H9 (cell line): ENCODE measurements at regions not wholly inside any gene's neighbourhood (a gene's known extent, or its start where the extent isn't known, plus 50 kb on each side); places are given as distances from the start of the nearest gene placed in this dataset.

Experiments
- DNase-seq: peaks from one replicate; pipeline ENCODE4 v3.0.0-alpha.2; 2017
- H2AFZ ChIP-seq: one replicate; pipeline ENCODE4 v1.6.1; 2013; ENCODE audit warnings: mild to moderate bottlenecking, low read length, control low read depth, moderate library complexity
- H2AK5ac ChIP-seq: 2 replicates; pipeline ENCODE4 v1.6.1; 2013; ENCODE audit warnings: low read length, control low read depth, mixed read lengths; ENCODE audit not compliant: insufficient read length
- H2BK120ac ChIP-seq: one replicate; pipeline ENCODE4 v1.6.1; 2013; ENCODE audit warnings: low read depth, mild to moderate bottlenecking, low read length, control low read depth, inconsistent platforms; ENCODE audit not compliant: poor library complexity, severe bottlenecking
- H2BK12ac ChIP-seq: 2 replicates; pipeline ENCODE4 v1.6.1; 2013; ENCODE audit warnings: low read length, control low read depth, mixed read lengths, low read depth; ENCODE audit not compliant: insufficient read length
- H2BK15ac ChIP-seq: 2 replicates; pipeline ENCODE4 v1.6.1; 2013; ENCODE audit warnings: low read depth, low read length, control low read depth
- H2BK20ac ChIP-seq: one replicate; pipeline ENCODE4 v1.6.1; 2013; ENCODE audit warnings: low read depth, mild to moderate bottlenecking, low read length, control low read depth, inconsistent platforms; ENCODE audit not compliant: poor library complexity, severe bottlenecking
- H2BK5ac ChIP-seq: 2 replicates; pipeline ENCODE4 v1.6.1; 2013; ENCODE audit warnings: low read length, control low read depth, mixed read lengths; ENCODE audit not compliant: insufficient read length
- H3K14ac ChIP-seq: 2 replicates; pipeline ENCODE4 v1.6.1; 2013; ENCODE audit warnings: low read length, control low read depth; ENCODE audit not compliant: insufficient read depth
- H3K18ac ChIP-seq: 2 replicates; pipeline ENCODE4 v1.6.1; 2013; ENCODE audit warnings: low read depth, mild to moderate bottlenecking, mixed read lengths, low read length, control low read depth; ENCODE audit not compliant: insufficient read length
- H3K23ac ChIP-seq: 2 replicates; pipeline ENCODE4 v1.6.1; 2013; ENCODE audit warnings: low read length, control low read depth, mixed read lengths, low read depth; ENCODE audit not compliant: insufficient read length
- H3K23me2 ChIP-seq: 2 replicates; pipeline ENCODE4 v1.6.1; 2013; ENCODE audit warnings: low read depth, mild to moderate bottlenecking, mixed read lengths, low read length, control low read depth; ENCODE audit not compliant: insufficient read length, poor library complexity, severe bottlenecking
- H3K27ac ChIP-seq: 2 replicates; pipeline ENCODE4 v1.5.1; 2013; ENCODE audit warnings: low read length, control low read depth, mixed read lengths, low read depth; ENCODE audit not compliant: insufficient read length
- H3K27me3 ChIP-seq: 2 replicates; pipeline ENCODE4 v1.6.1; 2013; ENCODE audit warnings: low read length, control low read depth, inconsistent platforms; ENCODE audit not compliant: insufficient read depth
- H3K4ac ChIP-seq: 2 replicates; pipeline ENCODE4 v1.6.1; 2013; ENCODE audit warnings: low read depth, mild to moderate bottlenecking, control low read depth, inconsistent platforms, low read length, moderate library complexity
- H3K4me1 ChIP-seq: 2 replicates; pipeline ENCODE4 v1.6.1; 2013; ENCODE audit warnings: low read length, control low read depth, inconsistent platforms; ENCODE audit not compliant: insufficient read depth
- H3K4me2 ChIP-seq: 2 replicates; pipeline ENCODE4 v1.6.1; 2013; ENCODE audit warnings: low read length, control low read depth, mixed read lengths; ENCODE audit not compliant: insufficient read length, insufficient read depth
- H3K56ac ChIP-seq: 2 replicates; pipeline ENCODE4 v1.6.1; 2013; ENCODE audit warnings: low read depth, mild to moderate bottlenecking, mixed read lengths, low read length, control low read depth; ENCODE audit not compliant: insufficient read length
- H3K79me1 ChIP-seq: 2 replicates; pipeline ENCODE4 v1.6.1; 2013; ENCODE audit warnings: low read depth, mild to moderate bottlenecking, moderate library complexity, low read length, control low read depth, inconsistent platforms; ENCODE audit not compliant: insufficient read depth, poor library complexity, severe bottlenecking
- H3K79me2 ChIP-seq: 2 replicates; pipeline ENCODE4 v1.6.1; 2013; ENCODE audit warnings: low read length, control low read depth, inconsistent platforms; ENCODE audit not compliant: insufficient read depth
- H3K9ac ChIP-seq: 2 replicates; pipeline ENCODE4 v1.6.1; 2013; ENCODE audit warnings: low read length, control low read depth, mixed read lengths; ENCODE audit not compliant: insufficient read length; ENCODE audit errors: extremely low read depth
- H3K9me3 ChIP-seq: one replicate; pipeline ENCODE4 v1.6.1; 2013; ENCODE audit warnings: low read depth, low read length, inconsistent platforms; ENCODE audit not compliant: control insufficient read depth
- H3T11ph ChIP-seq: one replicate; pipeline ENCODE4 v1.6.1; 2013; ENCODE audit warnings: mild to moderate bottlenecking, low read length, control low read depth, inconsistent platforms
- H4K20me1 ChIP-seq: one replicate; pipeline ENCODE4 v1.6.1; 2013; ENCODE audit not compliant: control insufficient read depth, insufficient read length, insufficient read depth
- H4K5ac ChIP-seq: 2 replicates; pipeline ENCODE4 v1.6.1; 2013; ENCODE audit warnings: low read depth, mild to moderate bottlenecking, mixed read lengths, low read length, control low read depth; ENCODE audit not compliant: insufficient read length
- H4K8ac ChIP-seq: replicated peaks from 2 replicates; pipeline ENCODE4 v1.6.1; 2013; ENCODE audit warnings: low read length, control low read depth, mixed read lengths, low read depth; ENCODE audit not compliant: insufficient read length
- H4K91ac ChIP-seq: 2 replicates; pipeline ENCODE4 v1.6.1; 2013; ENCODE audit warnings: low read depth, mild to moderate bottlenecking, moderate library complexity, mixed read lengths, low read length, control low read depth; ENCODE audit not compliant: insufficient read length
- H3K27ac Mint-ChIP-seq, 3 experiments: 2 replicates in 2 of 3; 3 replicates in 1 of 3; pipeline ENCODE4 v1.8.0; 2020 to 2021; ENCODE audit warnings: mixed read lengths in 3 of 3, mild to moderate bottlenecking in 1 of 3, moderate library complexity in 1 of 3
- H3K27me3 Mint-ChIP-seq: 2 replicates; pipeline ENCODE4 v1.8.0; 2021; ENCODE audit warnings: low read depth, mild to moderate bottlenecking, moderate library complexity, mixed read lengths
- H3K36me3 Mint-ChIP-seq, 3 experiments: 2 replicates in 2 of 3; 3 replicates in 1 of 3; pipeline ENCODE4 v1.8.0; 2020 to 2021; ENCODE audit warnings: low read depth in 3 of 3, mixed read lengths in 3 of 3; ENCODE audit not compliant: insufficient read depth in 1 of 3
- H3K4me1 Mint-ChIP-seq, 2 experiments: 2 replicates each; pipeline ENCODE4 v1.8.0; 2020; ENCODE audit warnings: mixed read lengths in 2 of 2
- H3K4me3 Mint-ChIP-seq, 2 experiments: 2 replicates in 1 of 2; 3 replicates in 1 of 2; pipeline ENCODE4 v1.8.0; 2020 to 2021; ENCODE audit warnings: mild to moderate bottlenecking in 2 of 2, mixed read lengths in 2 of 2, moderate library complexity in 1 of 2
- H3K9me3 Mint-ChIP-seq, 2 experiments: 2 replicates in 1 of 2; 3 replicates in 1 of 2; pipeline ENCODE4 v1.8.0; 2020; ENCODE audit warnings: mild to moderate bottlenecking in 2 of 2, mixed read lengths in 2 of 2, moderate library complexity in 1 of 2
- CTCF ChIP-seq: fragments of 200-600 bp; sonication (generic); conservative IDR thresholded peaks from 3 replicates; pipeline ENCODE4 v1.8.0; 2021; ENCODE audit warnings: antibody characterized with exemption, mild to moderate bottlenecking
- WGBS: extraction: QIAGEN DNeasy Blood & Tissue Kit; methylation state at CpG from one replicate; pipeline ENCODE4 v1.1.7; 2013; ENCODE audit warnings: missing lambda C conversion rate, low lambda C conversion rate, mixed read lengths; ENCODE audit not compliant: insufficient read length; ENCODE audit errors: extremely low coverage; 5-methylcytosine and 5-hydroxymethylcytosine counted together

- Mint-ChIP-seq H3K36me3 (peaks cover 0 to 4% (median 0%) of the 10 kb centered on the region in 3 experiments; a peak in 3 of 7 replicates), H3K4me3 (no peak overlapping the region), H3K4me1 (peaks cover 3 to 8% of the 10 kb centered on the region in 2 experiments; a peak in 2 of 4 replicates), H3K27me3 (no peaks in the 10 kb centered on the region), H3K9me3 (0 out of 5 replicates have a peak, but pooled peaks cover 0 to 2% of the 10 kb centered on the region in 2 experiments), H3K27ac (no peak overlapping the region)
- no peaks in the 10 kb centered on the region for H3K79me2 ChIP-seq
- no peak overlapping the region for H4K91ac ChIP-seq
- H3K4ac ChIP-seq: no peak overlapping the region
- H3K14ac ChIP-seq: no peak overlapping the region
- H2BK15ac ChIP-seq: no peak overlapping the region
- H3K27me3 ChIP-seq: no peaks in the 10 kb centered on the region
- WGBS: no CpG with 5 or more reads among the region's 2 CpGs
- TF ChIP-seq CTCF: no peak
- no peak overlapping the region for H3T11ph ChIP-seq
- H2BK20ac ChIP-seq: no peak overlapping the region
- no peak overlapping the region for H2BK120ac ChIP-seq
- no peak overlapping the region for H2AFZ ChIP-seq
- no peak overlapping the region for H4K8ac ChIP-seq
- no peak overlapping the region for H3K18ac ChIP-seq
- H2BK5ac ChIP-seq: no peak overlapping the region
- no peaks in the 10 kb centered on the region for H4K20me1 ChIP-seq
- H2BK12ac ChIP-seq: no peak overlapping the region
- H3K23ac ChIP-seq: no peak overlapping the region
- no peaks in the 10 kb centered on the region for H3K4me1 ChIP-seq
- H4K5ac ChIP-seq: no peak overlapping the region
- no peak overlapping the region for H3K4me2 ChIP-seq
- no peaks in the 10 kb centered on the region for H3K79me1 ChIP-seq
- no peaks in the 10 kb centered on the region for H3K23me2 ChIP-seq
- H3K9ac ChIP-seq: no peak overlapping the region
- no peaks in the 10 kb centered on the region for H3K9me3 ChIP-seq
- no peak overlapping the region for H3K27ac ChIP-seq
- H2AK5ac ChIP-seq: no peak overlapping the region
- H3K56ac ChIP-seq: no peak overlapping the region
- no peak for DNase-seq
These were observed 684.4 kb upstream of the CITED2 start for GRCh38 chr6:140058863-140059262.
